ENCODE measurements at regions not wholly inside any gene's neighbourhood (a gene's known extent, or its start where the extent isn't known, plus 50 kb on each side); places are given as distances from the start of the nearest gene placed in this dataset.

DNA sequence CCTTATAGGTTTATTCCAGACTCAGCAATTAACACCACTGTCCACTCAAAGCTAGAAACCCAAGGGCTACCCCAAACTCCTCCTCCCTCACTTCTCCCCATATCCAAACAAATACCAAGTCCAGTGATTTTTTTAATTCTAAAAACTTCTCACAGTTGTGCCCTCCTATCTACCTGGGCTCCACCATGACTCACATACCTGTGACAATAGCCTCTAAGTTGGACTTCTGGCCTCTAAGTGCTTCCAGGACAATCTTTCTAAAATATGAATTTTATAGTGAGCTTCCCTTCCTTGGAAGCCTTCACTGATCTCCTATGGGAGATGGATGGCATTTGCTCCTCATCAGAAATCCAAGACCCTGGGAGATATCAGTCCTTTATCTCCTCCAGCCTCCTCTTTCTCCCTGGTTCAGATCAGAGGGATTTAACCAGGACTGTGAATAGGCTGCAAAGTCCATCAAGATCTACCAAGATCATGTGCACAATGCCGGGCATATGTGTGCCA, 219.3 kb downstream of the TOMM20 start:
- Histone ChIP-seq H3K9me2 (ENCODE audit: insufficient read depth) (no peaks in the 10 kb centered on the region), H3K79me2 (ENCODE audit: insufficient read depth, low read length) (no peaks in the 10 kb centered on the region), H4K20me1 (ENCODE audit: insufficient read depth) (no peaks in the 10 kb centered on the region), H3K9ac (ENCODE audit: low read length) (no peak overlapping the region), H3K27ac (ENCODE audit: low read depth, low read length) (no peak overlapping the region), H3K36me3 (ENCODE audit: control insufficient read depth in 1 of 2, insufficient read depth in 2 of 2, low read length in 2 of 2) (no peaks in the 10 kb centered on the region), H3K27me3 (ENCODE audit: insufficient read depth, low read length) (no peaks in the 10 kb centered on the region), H3K4me1 (ENCODE audit: control insufficient read depth in 1 of 2, insufficient read depth in 2 of 2, low read length in 2 of 2) (no peaks in the 10 kb centered on the region), H3K4me2 (ENCODE audit: low read length) (no peak overlapping the region), H3K4me3 (replicated peaks in 1 of 2; ENCODE audit: low read depth in 1 of 2, low read length in 2 of 2) (no peak overlapping the region), H2AFZ (ENCODE audit: low read depth, low read length, poor library complexity, severe bottlenecking) (no peak overlapping the region), H3K9me3 (ENCODE audit: control insufficient read depth in 1 of 2, insufficient read depth in 1 of 2, low read depth in 1 of 2, low read length in 2 of 2) (no peaks in the 10 kb centered on the region)
- POLR2A ChIA-PET: no interaction called here
- RAD21 ChIA-PET (ENCODE audit: low non-redundant PET in 1 of 2, low total read pairs in 2 of 2, uncharacterized antibody in 2 of 2, unreplicated experiment in 2 of 2): no interaction called here
- CTCF ChIA-PET: no interaction called here
- ATAC-seq (no peak), DNase-seq (ENCODE audit: low read depth, low spot score) (no peak)
- TF ChIP-seq YY1 (IDR thresholded peaks at IDR 0.05; ENCODE audit: extremely low read depth, insufficient replicate concordance, low read depth, low read length): no peak
- no peak for TF ChIP-seq ZFX (IDR thresholded peaks at IDR 0.05)
- no peak for TF ChIP-seq JUND (IDR thresholded peaks at IDR 0.05)
- TF ChIP-seq, protein P1, sequence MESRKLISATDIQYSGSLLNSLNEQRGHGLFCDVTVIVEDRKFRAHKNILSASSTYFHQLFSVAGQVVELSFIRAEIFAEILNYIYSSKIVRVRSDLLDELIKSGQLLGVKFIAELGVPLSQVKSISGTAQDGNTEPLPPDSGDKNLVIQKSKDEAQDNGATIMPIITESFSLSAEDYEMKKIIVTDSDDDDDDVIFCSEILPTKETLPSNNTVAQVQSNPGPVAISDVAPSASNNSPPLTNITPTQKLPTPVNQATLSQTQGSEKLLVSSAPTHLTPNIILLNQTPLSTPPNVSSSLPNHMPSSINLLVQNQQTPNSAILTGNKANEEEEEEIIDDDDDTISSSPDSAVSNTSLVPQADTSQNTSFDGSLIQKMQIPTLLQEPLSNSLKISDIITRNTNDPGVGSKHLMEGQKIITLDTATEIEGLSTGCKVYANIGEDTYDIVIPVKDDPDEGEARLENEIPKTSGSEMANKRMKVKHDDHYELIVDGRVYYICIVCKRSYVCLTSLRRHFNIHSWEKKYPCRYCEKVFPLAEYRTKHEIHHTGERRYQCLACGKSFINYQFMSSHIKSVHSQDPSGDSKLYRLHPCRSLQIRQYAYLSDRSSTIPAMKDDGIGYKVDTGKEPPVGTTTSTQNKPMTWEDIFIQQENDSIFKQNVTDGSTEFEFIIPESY (IDR thresholded peaks at IDR 0.05; ENCODE audit: extremely low read depth, insufficient replicate concordance, low read length): no peak
- TF ChIP-seq SP1 (IDR thresholded peaks at IDR 0.05; ENCODE audit: low read depth): no peak
- TF ChIP-seq EGR1 (IDR thresholded peaks at IDR 0.05; ENCODE audit: low read depth): no peak
- no peak for TF ChIP-seq SRF (IDR thresholded peaks at IDR 0.05; ENCODE audit: low read depth)
- no peak for TF ChIP-seq TCF7L2 (IDR thresholded peaks at IDR 0.05; ENCODE audit: borderline replicate concordance, extremely low read depth, insufficient read depth, insufficient read length)
- TF ChIP-seq, protein P2, sequence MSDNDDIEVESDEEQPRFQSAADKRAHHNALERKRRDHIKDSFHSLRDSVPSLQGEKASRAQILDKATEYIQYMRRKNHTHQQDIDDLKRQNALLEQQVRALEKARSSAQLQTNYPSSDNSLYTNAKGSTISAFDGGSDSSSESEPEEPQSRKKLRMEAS (IDR thresholded peaks at IDR 0.05): no peak
- TF ChIP-seq REST (IDR thresholded peaks at IDR 0.05; ENCODE audit: low read depth): no peak
- TF ChIP-seq ELF1 (IDR thresholded peaks at IDR 0.05; ENCODE audit: borderline replicate concordance, low read depth): no peak
- no peak for TF ChIP-seq ZNF274 (IDR thresholded peaks at IDR 0.05; ENCODE audit: low read depth, low read length)
- no peak for TF ChIP-seq POLR2A (IDR thresholded peaks at IDR 0.05; ENCODE audit: borderline replicate concordance, extremely low read depth, insufficient read depth, insufficient read length)
- no peak for TF ChIP-seq EZH2phosphoT487 (IDR thresholded peaks at IDR 0.05; ENCODE audit: borderline replicate concordance)
- TF ChIP-seq ATF3 (IDR thresholded peaks at IDR 0.05): no peak
- TF ChIP-seq CTCF (IDR thresholded peaks at IDR 0.05 in 2 of 3, conservative IDR thresholded peaks at IDR 0.05 in 1 of 3; ENCODE audit: borderline replicate concordance in 1 of 3, insufficient read depth in 1 of 3, low read depth in 2 of 3, low read length in 2 of 3): no peak
- TF ChIP-seq CEBPB (IDR thresholded peaks at IDR 0.05; ENCODE audit: low read depth): no peak
- TF ChIP-seq SIN3A (IDR thresholded peaks at IDR 0.05; ENCODE audit: low read depth): no peak
- TF ChIP-seq RAD21 (IDR thresholded peaks at IDR 0.05; ENCODE audit: low read depth): no peak
- no peak for TF ChIP-seq POLR2AphosphoS5 (IDR thresholded peaks at IDR 0.05; ENCODE audit: low read depth, low read length)
- no TSS peak for BruUV-seq (replicated peaks)
- intact Hi-C loops (cut with micrococcal nuclease): no loop called here
